Endodermal cell (in vitro differentiated cells): ENCODE measurements at regions not wholly inside any gene's neighbourhood (a gene's known extent, or its start where the extent isn't known, plus 50 kb on each side); places are given as distances from the start of the nearest gene placed in this dataset.

Experiments
- DNase-seq: peaks from one replicate; pipeline ENCODE4 v3.0.0-alpha.2; 2017
- H3K27ac ChIP-seq: 2 replicates; pipeline ENCODE4 v1.5.1; 2013; ENCODE audit warnings: mild to moderate bottlenecking, low read depth, low read length, moderate library complexity
- H3K27me3 ChIP-seq: 2 replicates; pipeline ENCODE4 v1.6.1; 2013; ENCODE audit warnings: mild to moderate bottlenecking, low read length, moderate library complexity; ENCODE audit not compliant: insufficient read depth, control insufficient read depth, poor library complexity, severe bottlenecking
- H3K36me3 ChIP-seq: 2 replicates; pipeline ENCODE4 v1.7.0; 2013; ENCODE audit warnings: mild to moderate bottlenecking, low read length, moderate library complexity; ENCODE audit not compliant: control insufficient read depth, insufficient read depth
- H3K4me1 ChIP-seq: one replicate; pipeline ENCODE4 v1.7.0; 2013; ENCODE audit warnings: low read length; ENCODE audit not compliant: control insufficient read depth, insufficient read depth
- H3K4me3 ChIP-seq: 2 replicates; pipeline ENCODE4 v1.5.1; 2013; ENCODE audit warnings: mild to moderate bottlenecking, low read length, moderate library complexity
- H3K9ac ChIP-seq: 2 replicates; pipeline ENCODE4 v1.6.1; 2013; ENCODE audit warnings: mild to moderate bottlenecking, low read length, moderate library complexity; ENCODE audit not compliant: poor library complexity, severe bottlenecking; ENCODE audit errors: extremely low read depth
- H3K9me3 ChIP-seq: 2 replicates; pipeline ENCODE4 v1.6.1; 2013; ENCODE audit warnings: mild to moderate bottlenecking, low read length, moderate library complexity; ENCODE audit not compliant: control insufficient read depth
- H3K27ac Mint-ChIP-seq: 2 replicates; pipeline ENCODE4 v1.8.0; 2020; ENCODE audit warnings: mixed read lengths
- H3K27me3 Mint-ChIP-seq: 2 replicates; pipeline ENCODE4 v1.8.0; 2021; ENCODE audit warnings: mild to moderate bottlenecking, mixed read lengths; ENCODE audit not compliant: insufficient read depth
- H3K36me3 Mint-ChIP-seq: 2 replicates; pipeline ENCODE4 v1.8.0; 2020; ENCODE audit warnings: low read depth, mixed read lengths
- H3K4me1 Mint-ChIP-seq: 2 replicates; pipeline ENCODE4 v1.8.0; 2020; ENCODE audit warnings: mixed read lengths
- H3K4me3 Mint-ChIP-seq: 2 replicates; pipeline ENCODE4 v1.8.0; 2020; ENCODE audit warnings: mild to moderate bottlenecking, moderate library complexity, mixed read lengths
- H3K9me3 Mint-ChIP-seq: 2 replicates; pipeline ENCODE4 v1.8.0; 2020; ENCODE audit warnings: mild to moderate bottlenecking, mixed read lengths
- CTCF ChIP-seq: fragments of 200-600 bp; sonication (generic); conservative IDR thresholded peaks from 2 replicates; pipeline ENCODE4 v1.5.0; 2021; ENCODE audit warnings: antibody characterized with exemption, mild to moderate bottlenecking
- WGBS, 2 experiments: methylation state at CpG; one replicate each; pipeline versions ENCODE4 v1.1.5 to v1.1.7; 2013; ENCODE audit warnings: missing lambda C conversion rate in 2 of 2, mixed read lengths in 1 of 2; ENCODE audit not compliant: insufficient coverage in 1 of 2, insufficient read length in 1 of 2; 5-methylcytosine and 5-hydroxymethylcytosine counted together

GRCh38 chr6:90993770-90994169 is 406.9 kb upstream of the MAP3K7 start:
- 65 to 76% methylated on average over 2 to 3 of the region's 3 CpGs for WGBS, 2 experiments

GRCh38 chr6:90989763-90990162 is 402.9 kb upstream of the MAP3K7 start:
- H3K4me3 ChIP-seq, result no peak overlapping the region
- no peaks in the 10 kb centered on the region for H3K9me3 Mint-ChIP-seq
- H3K9ac ChIP-seq, result no peak overlapping the region
- H3K27ac Mint-ChIP-seq, result no peak overlapping the region
- H3K36me3 Mint-ChIP-seq, result no peaks in the 10 kb centered on the region
- no peak overlapping the region for H3K4me3 Mint-ChIP-seq
- TF ChIP-seq CTCF, result no peak
- H3K27ac ChIP-seq, result no peak overlapping the region
- no peak for DNase-seq
- no peaks in the 10 kb centered on the region for H3K27me3 ChIP-seq
- no peaks in the 10 kb centered on the region for H3K9me3 ChIP-seq
- WGBS, 2 experiments, result 90 to 100% methylated on average over 1 to 5 of the region's 5 CpGs
- no peaks in the 10 kb centered on the region for H3K36me3 ChIP-seq
- H3K4me1 Mint-ChIP-seq, result peaks cover 3% of the 10 kb centered on the region
- H3K4me1 ChIP-seq, result peaks cover 2% of the 10 kb centered on the region
- H3K27me3 Mint-ChIP-seq, result no peaks in the 10 kb centered on the region

More at GRCh38 chr6:90993770-90994169, 406.9 kb upstream of the MAP3K7 start:
- no peaks in the 10 kb centered on the region for H3K9me3 ChIP-seq
- H3K27ac ChIP-seq, result no peak overlapping the region
- Mint-ChIP-seq H3K9me3 (no peaks in the 10 kb centered on the region), H3K27me3 (no peaks in the 10 kb centered on the region), H3K4me1 (peaks cover 3% of the 10 kb centered on the region), H3K36me3 (no peaks in the 10 kb centered on the region), H3K27ac (no peak overlapping the region), H3K4me3 (no peak overlapping the region)
- H3K4me3 ChIP-seq, result no peak overlapping the region
- no peak for DNase-seq
- H3K4me1 ChIP-seq, result peaks cover 2% of the 10 kb centered on the region
- H3K36me3 ChIP-seq, result no peaks in the 10 kb centered on the region
- H3K27me3 ChIP-seq, result no peaks in the 10 kb centered on the region
- H3K9ac ChIP-seq, result no peak overlapping the region
- TF ChIP-seq CTCF, result no peak

GRCh38 chr6:90984066-90984465 is 397.2 kb upstream of the MAP3K7 start:
- Mint-ChIP-seq H3K36me3 (no peaks in the 10 kb centered on the region), H3K27ac (no peak overlapping the region)
- H3K27me3 ChIP-seq, result no peaks in the 10 kb centered on the region

More at GRCh38 chr6:90984066-90984465, 397.2 kb upstream of the MAP3K7 start:
- 85 to 89% methylated on average over 3 of the region's 3 CpGs for WGBS, 2 experiments
- no peak for DNase-seq
- Mint-ChIP-seq H3K27me3 (no peaks in the 10 kb centered on the region), H3K9me3 (no peaks in the 10 kb centered on the region), H3K4me3 (no peak overlapping the region), H3K4me1 (no peaks in the 10 kb centered on the region)
- no peak for TF ChIP-seq CTCF
- no peaks in the 10 kb centered on the region for H3K36me3 ChIP-seq
- no peak overlapping the region for H3K27ac ChIP-seq
- H3K9me3 ChIP-seq, result no peaks in the 10 kb centered on the region
- H3K9ac ChIP-seq, result no peak overlapping the region
- no peak overlapping the region for H3K4me3 ChIP-seq
- no peaks in the 10 kb centered on the region for H3K4me1 ChIP-seq
